GM23248 (cell line): ENCODE measurements at regions not wholly inside any gene's neighbourhood (a gene's known extent, or its start where the extent isn't known, plus 50 kb on each side); places are given as distances from the start of the nearest gene placed in this dataset.
A peak's percentile ranks its signal among the peaks of the same experiment; 100 is the strongest.

Source experiments
- DNase-seq: peaks from one replicate; pipeline ENCODE4 v3.0.0-alpha.2; 2015
- H2AFZ ChIP-seq: fragments of 200-600 bp; sonication (generic); 2 replicates; pipeline ENCODE4 v1.6.1; 2016; ENCODE audit warnings: antibody characterized with exemption
- H3F3A ChIP-seq: fragments of 200-600 bp; sonication (generic); 2 replicates; pipeline ENCODE4 v1.6.1; 2016; ENCODE audit warnings: mild to moderate bottlenecking, antibody characterized with exemption, mixed run types; ENCODE audit not compliant: insufficient read depth
- H3K27ac ChIP-seq: fragments of 200-600 bp; sonication (generic); 2 replicates; pipeline ENCODE4 v1.5.1; 2016; ENCODE audit warnings: mild to moderate bottlenecking
- H3K27me3 ChIP-seq: fragments of 200-600 bp; sonication (generic); replicated peaks from 2 replicates; pipeline ENCODE4 v1.6.1; 2016; ENCODE audit warnings: mild to moderate bottlenecking; ENCODE audit not compliant: insufficient read depth
- H3K36me3 ChIP-seq: fragments of 200-600 bp; sonication (generic); 2 replicates; pipeline ENCODE4 v1.6.1; 2016; ENCODE audit warnings: low read depth, mild to moderate bottlenecking
- H3K4me1 ChIP-seq: fragments of 200-600 bp; sonication (generic); 2 replicates; pipeline ENCODE4 v1.6.1; 2016; ENCODE audit warnings: mild to moderate bottlenecking; ENCODE audit not compliant: insufficient read depth
- H3K4me2 ChIP-seq: fragments of 200-600 bp; sonication (generic); one replicate; pipeline ENCODE4 v1.6.1; 2016; ENCODE audit warnings: mild to moderate bottlenecking; ENCODE audit not compliant: unreplicated experiment
- H3K4me3 ChIP-seq: fragments of 200-600 bp; sonication (generic); 2 replicates; pipeline ENCODE4 v1.5.1; 2016; ENCODE audit warnings: mild to moderate bottlenecking
- H3K79me2 ChIP-seq: fragments of 200-600 bp; sonication (generic); 2 replicates; pipeline ENCODE4 v1.6.1; 2016; ENCODE audit warnings: mild to moderate bottlenecking; ENCODE audit not compliant: insufficient read depth
- H3K9ac ChIP-seq: fragments of 200-600 bp; sonication (generic); 2 replicates; pipeline ENCODE4 v1.6.1; 2016; ENCODE audit warnings: mild to moderate bottlenecking
- H3K9me2 ChIP-seq: fragments of 200-600 bp; sonication (generic); 2 replicates; pipeline ENCODE4 v1.6.1; 2016; ENCODE audit warnings: mixed run types, mild to moderate bottlenecking, moderate library complexity; ENCODE audit not compliant: insufficient read depth
- H3K9me3 ChIP-seq: fragments of 200-600 bp; sonication (generic); one replicate; pipeline ENCODE4 v1.6.1; 2017; ENCODE audit warnings: low read depth
- H4K20me1 ChIP-seq: fragments of 200-600 bp; sonication (generic); 2 replicates; pipeline ENCODE4 v1.6.0; 2016; ENCODE audit not compliant: insufficient read depth
- EZH2 ChIP-seq: fragments of 200-600 bp; sonication (generic); IDR thresholded peaks from 2 replicates; pipeline ENCODE4 v1.6.1; 2018; ENCODE audit warnings: antibody characterized with exemption, mild to moderate bottlenecking; ENCODE audit not compliant: insufficient read depth, poor library complexity, severe bottlenecking
- EZH2phosphoT487 ChIP-seq: fragments of 200-600 bp; sonication (generic); IDR thresholded peaks from 2 replicates; pipeline ENCODE4 v1.6.1; 2018; ENCODE audit warnings: antibody characterized with exemption, moderate library complexity, mild to moderate bottlenecking, low read depth; ENCODE audit not compliant: insufficient read depth
- WGBS, 2 experiments: methylation state at CpG; one replicate each; pipeline ENCODE4 v1.1.6; 2015 to 2017; ENCODE audit warnings: low lambda C conversion rate in 2 of 2, low coverage in 1 of 2; ENCODE audit errors: missing lambda C conversion rate in 2 of 2; 5-methylcytosine and 5-hydroxymethylcytosine counted together
- in situ Hi-C: fragments of 300-500 bp; cut with MboI; formaldehyde crosslinking; loops from 2 replicates; pipeline ENCODE4 v1.15.0; 2020

DNA sequence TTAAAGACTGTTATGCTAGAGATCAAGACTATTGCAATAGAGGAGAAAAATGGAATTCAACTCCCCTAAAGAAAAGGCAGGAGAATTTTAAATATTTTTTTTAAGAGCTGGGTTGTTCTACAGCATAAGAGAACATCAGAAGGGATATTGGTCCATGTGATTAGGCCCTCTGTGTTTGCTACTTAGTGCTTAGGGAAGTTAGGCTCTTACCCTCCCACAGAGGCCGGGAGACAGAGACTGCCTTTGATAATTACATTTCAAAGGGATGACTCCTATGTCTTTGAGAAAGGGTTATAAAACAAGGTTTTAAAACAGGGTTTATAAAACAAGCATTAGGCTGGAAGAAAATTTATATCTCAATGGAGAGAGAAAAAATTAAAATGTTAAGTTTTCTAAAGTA, 1248.1 kb upstream of the PCDH20 start:
- no peaks in the 10 kb centered on the region for H3K79me2 ChIP-seq
- H3K4me3 ChIP-seq = no peak overlapping the region
- H4K20me1 ChIP-seq = no peaks in the 10 kb centered on the region
- no peaks in the 10 kb centered on the region for H3K4me1 ChIP-seq
- H3K27ac ChIP-seq = no peak overlapping the region
- TF ChIP-seq EZH2 (no peak), EZH2phosphoT487 (no peak)
- H2AFZ ChIP-seq = no peak overlapping the region
- WGBS, 2 experiments = 9 to 18% methylated on average over 1 of the region's 1 CpG
- no peak for DNase-seq
- H3K4me2 ChIP-seq = no peak overlapping the region
- H3K9me2 ChIP-seq = no peaks in the 10 kb centered on the region
- H3K36me3 ChIP-seq = no peaks in the 10 kb centered on the region
- in situ Hi-C loops = no loop called here
- H3K27me3 ChIP-seq = no peaks in the 10 kb centered on the region
- H3K9me3 ChIP-seq = no peaks in the 10 kb centered on the region
- no peaks in the 10 kb centered on the region for H3F3A ChIP-seq
- no peak overlapping the region for H3K9ac ChIP-seq

DNA sequence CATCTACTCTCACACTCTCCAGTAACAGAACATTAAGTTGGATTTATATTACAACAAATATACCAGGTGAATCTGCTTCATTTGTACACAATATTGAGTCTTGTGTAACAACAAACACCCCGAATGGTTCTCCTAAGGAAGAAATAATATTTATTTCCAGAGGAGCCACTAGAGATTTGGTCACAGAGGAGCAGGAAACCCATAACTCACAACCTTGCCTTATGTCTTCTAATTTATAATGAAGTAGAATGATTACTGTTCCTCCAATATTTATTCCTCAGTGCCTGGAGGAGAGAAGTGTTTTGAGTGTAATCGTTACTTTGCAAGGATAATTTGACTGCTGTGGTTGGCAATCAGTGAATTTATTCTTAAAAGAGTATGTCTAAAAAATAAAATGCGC, 1243.7 kb upstream of the PCDH20 start:
- no peak overlapping the region for H2AFZ ChIP-seq
- H3K9me2 ChIP-seq = no peaks in the 10 kb centered on the region
- H3K9ac ChIP-seq = no peak overlapping the region
- no peaks in the 10 kb centered on the region for H3K9me3 ChIP-seq
- no peaks in the 10 kb centered on the region for H3K36me3 ChIP-seq
- no peak overlapping the region for H3K4me3 ChIP-seq
- H3K4me2 ChIP-seq = no peak overlapping the region
- H3F3A ChIP-seq = no peaks in the 10 kb centered on the region
- DNase-seq = no peak
- H3K4me1 ChIP-seq = no peaks in the 10 kb centered on the region
- H3K79me2 ChIP-seq = no peaks in the 10 kb centered on the region
- no peaks in the 10 kb centered on the region for H4K20me1 ChIP-seq
- no peak overlapping the region for H3K27ac ChIP-seq
- in situ Hi-C loops = no loop called here
- 13 to 21% methylated on average over 3 of the region's 3 CpGs for WGBS, 2 experiments
- no peaks in the 10 kb centered on the region for H3K27me3 ChIP-seq
- TF ChIP-seq EZH2phosphoT487 (no peak), EZH2 (no peak)

DNA sequence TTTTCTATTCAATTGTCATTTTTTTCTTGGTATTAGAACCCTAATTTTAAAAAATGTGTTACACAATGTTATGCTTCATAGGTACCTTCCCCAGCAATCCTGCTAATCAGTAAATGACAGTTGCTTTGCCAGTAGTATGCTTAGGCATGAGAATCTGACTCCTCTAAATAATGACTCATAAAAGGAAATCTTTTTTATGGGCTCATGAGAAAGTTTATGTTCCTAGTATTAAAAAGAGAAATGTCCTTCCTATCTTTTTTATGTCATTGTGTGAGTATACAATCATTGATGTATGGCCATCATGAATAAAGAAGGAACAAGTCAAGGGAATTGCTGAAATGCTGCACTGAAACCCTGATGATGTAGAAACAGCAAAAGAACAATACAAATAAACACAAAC, 1237.7 kb upstream of the PCDH20 start:
- H3K9me3 ChIP-seq = no peaks in the 10 kb centered on the region
- H2AFZ ChIP-seq = no peak overlapping the region
- H3K27me3 ChIP-seq = no peaks in the 10 kb centered on the region
- no peak overlapping the region for H3K27ac ChIP-seq
- no peak overlapping the region for H3K4me3 ChIP-seq
- H3K9me2 ChIP-seq = no peaks in the 10 kb centered on the region
- H3K79me2 ChIP-seq = no peaks in the 10 kb centered on the region
- TF ChIP-seq EZH2phosphoT487 = no peak
- no peak for TF ChIP-seq EZH2
- no peaks in the 10 kb centered on the region for H4K20me1 ChIP-seq
- in situ Hi-C loops = no loop called here
- no peaks in the 10 kb centered on the region for H3F3A ChIP-seq
- H3K36me3 ChIP-seq = no peaks in the 10 kb centered on the region
- H3K4me1 ChIP-seq = no peaks in the 10 kb centered on the region
- H3K4me2 ChIP-seq = no peak overlapping the region
- no peak overlapping the region for H3K9ac ChIP-seq
- no peak for DNase-seq

DNA sequence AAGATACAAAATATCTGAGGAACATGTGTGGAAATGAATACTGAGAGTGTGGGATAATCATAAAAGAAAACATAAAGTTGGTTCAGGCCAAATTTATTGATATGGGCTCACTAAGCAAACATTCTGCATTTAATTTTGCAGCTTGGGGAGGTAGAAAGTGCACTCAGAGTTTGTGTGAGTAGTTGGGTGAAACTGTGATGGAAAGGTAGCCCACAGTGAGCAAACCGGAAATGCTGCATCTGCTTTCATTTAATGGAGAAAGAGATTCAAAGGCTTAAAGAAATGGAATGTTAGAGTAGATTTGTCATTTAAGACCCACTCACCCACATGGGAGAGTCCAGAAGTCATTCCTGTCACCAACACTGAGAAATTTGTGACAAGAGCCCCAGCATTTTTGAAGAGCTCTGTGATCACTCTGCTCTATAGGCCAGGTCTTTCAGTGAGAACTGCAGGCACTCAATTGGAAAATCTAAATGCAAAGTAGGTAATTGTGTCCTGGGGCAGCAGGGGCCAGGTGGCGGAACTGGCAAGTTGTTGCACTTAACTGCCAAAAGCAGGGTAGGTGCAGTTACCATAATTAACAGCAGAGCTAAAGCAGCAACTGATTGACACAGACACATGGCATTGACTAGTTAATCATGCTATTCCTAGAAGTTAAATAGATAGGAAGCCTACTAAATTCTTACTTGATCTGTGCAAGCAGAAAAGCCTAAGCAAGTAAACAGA, 1228.3 kb upstream of the PCDH20 start:
- Histone ChIP-seq H3K9me3 (no peaks in the 10 kb centered on the region), H3K36me3 (no peaks in the 10 kb centered on the region), H3F3A (peaks cover 15% of the 10 kb centered on the region), H3K9me2 (no peaks in the 10 kb centered on the region), H2AFZ (no peak overlapping the region), H3K79me2 (no peaks in the 10 kb centered on the region), H3K27me3 (no peaks in the 10 kb centered on the region), H3K27ac (no peak overlapping the region), H3K9ac (no peak overlapping the region), H3K4me3 (no peak overlapping the region), H4K20me1 (no peaks in the 10 kb centered on the region), H3K4me2 (no peak overlapping the region), H3K4me1 (no peaks in the 10 kb centered on the region)
- WGBS, 2 experiments = 35 to 38% methylated on average over 2 of the region's 2 CpGs
- DNase-seq = no peak
- TF ChIP-seq EZH2 = no peak
- in situ Hi-C loops = no loop called here

DNA sequence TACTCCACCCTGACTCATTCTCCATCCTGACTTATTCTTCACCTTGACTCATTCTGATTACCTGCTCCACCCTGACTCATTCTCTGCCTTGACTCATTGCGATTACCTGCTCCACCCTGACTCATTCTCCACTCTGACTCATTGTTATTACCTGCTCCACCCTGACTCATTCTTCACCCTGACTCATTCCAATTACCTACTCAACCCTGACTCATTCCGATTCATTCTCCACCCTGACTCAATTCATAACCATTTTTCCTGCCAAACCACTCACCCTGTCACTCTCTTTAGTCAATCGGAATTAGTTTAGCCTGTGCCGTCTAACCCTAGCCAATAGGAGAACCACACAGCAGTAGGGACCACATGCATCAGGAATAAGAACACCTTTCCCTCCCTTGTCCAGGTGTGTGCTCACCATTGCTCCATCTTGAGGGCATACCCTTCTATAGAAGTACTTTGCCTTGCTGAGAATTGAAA, 1227.4 kb upstream of the PCDH20 start:
- Histone ChIP-seq H3K9me3 (no peaks in the 10 kb centered on the region), H3K27ac (no peak overlapping the region), H3K4me2 (no peak overlapping the region), H4K20me1 (no peaks in the 10 kb centered on the region), H3K79me2 (no peaks in the 10 kb centered on the region), H3K36me3 (no peaks in the 10 kb centered on the region), H3F3A (peaks cover 15% of the 10 kb centered on the region), H3K4me1 (no peaks in the 10 kb centered on the region), H3K9me2 (no peaks in the 10 kb centered on the region), H3K9ac (no peak overlapping the region), H3K27me3 (no peaks in the 10 kb centered on the region), H2AFZ (no peak overlapping the region), H3K4me3 (no peak overlapping the region)
- in situ Hi-C loops = no loop called here
- peak; percentile 4 for DNase-seq
- no peak for TF ChIP-seq EZH2phosphoT487
- no peak for TF ChIP-seq EZH2
- WGBS, 2 experiments = 65 to 71% methylated on average over 4 of the region's 4 CpGs
